Heart left ventricle (tissue), 16 donors: ENCODE measurements at regions not wholly inside any gene's neighbourhood (a gene's known extent, or its start where the extent isn't known, plus 50 kb on each side); places are given as distances from the start of the nearest gene placed in this dataset.

Source experiments
- ATAC-seq, 4 donors: fragments of 200-7000 bp; cut with Tn5 transposase; one replicate each; pipeline ENCODE4 v1.9.1; 2020 to 2022; ENCODE audit warnings: moderate library complexity in 4 of 4, mild to moderate bottlenecking in 3 of 4, moderate number of reproducible peaks in 1 of 4
- DNase-seq, 5 donors: peaks; one replicate each; pipeline ENCODE4 v3.0.0-alpha.2; 2020
- H3K27ac ChIP-seq, 12 donors: fragments of 200-600 bp; sonication (generic) in 4 of 12; one replicate each; pipeline versions ENCODE4 v1.5.0 to v1.8.0; 2016 to 2022; ENCODE audit warnings: mild to moderate bottlenecking in 2 of 12
- H3K27me3 ChIP-seq, 9 donors: fragments of 200-600 bp; sonication (generic) in 2 of 9; one replicate each; pipeline versions ENCODE4 v1.5.1 to v1.8.0; 2016 to 2022; ENCODE audit warnings: mild to moderate bottlenecking in 3 of 9
- H3K36me3 ChIP-seq, 9 donors: fragments of 200-600 bp; sonication (generic) in 2 of 9; one replicate each; pipeline versions ENCODE4 v1.5.0 to v1.8.0; 2018 to 2022; ENCODE audit warnings: mild to moderate bottlenecking in 2 of 9
- H3K4me1 ChIP-seq, 12 donors: fragments of 200-600 bp; sonication (generic) in 4 of 12; one replicate each; pipeline versions ENCODE4 v1.5.0 to v1.8.0; 2016 to 2022; ENCODE audit warnings: mild to moderate bottlenecking in 3 of 12
- H3K4me3 ChIP-seq, 12 donors: fragments of 200-600 bp; sonication (generic) in 4 of 12; one replicate each; pipeline versions ENCODE4 v1.5.0 to v1.8.0; 2017 to 2022; ENCODE audit warnings: mild to moderate bottlenecking in 9 of 12, moderate library complexity in 4 of 12
- H3K9me3 ChIP-seq, 12 donors: fragments of 200-600 bp; sonication (generic) in 4 of 12; one replicate each; pipeline versions ENCODE4 v1.5.0 to v1.8.0; 2016 to 2022; ENCODE audit warnings: mild to moderate bottlenecking in 1 of 12
- CTCF ChIP-seq, 12 donors: fragments of 200-600 bp; sonication (generic) in 4 of 12; IDR thresholded peaks; one replicate each; pipeline versions ENCODE4 v1.5.0 to v1.8.0; 2018 to 2022; ENCODE audit warnings: antibody characterized with exemption in 12 of 12, mild to moderate bottlenecking in 5 of 12
- POLR2A ChIP-seq, 2 donors: fragments of 450-650 bp; IDR thresholded peaks; one replicate each; pipeline ENCODE4 v1.6.1; 2017; ENCODE audit warnings: antibody characterized with exemption in 2 of 2, mild to moderate bottlenecking in 2 of 2, moderate library complexity in 2 of 2
- WGBS, 4 donors: extraction: QIAGEN DNeasy Blood & Tissue Kit in 2 of 4; methylation state at CpG; one replicate each; pipeline versions ENCODE4 v1.1.5 to v1.1.7; 2013 to 2018; 5-methylcytosine and 5-hydroxymethylcytosine counted together
- intact Hi-C, 10 donors: fragments of 100-400 bp; cut with DNase I; formaldehyde crosslinking; loops; one replicate each; pipeline versions ENCODE4 v1.11.1 to v1.14.2; 2022
- donor health status: ischemic (EF 13 %, LVEDD 7.1; RV severe dilation, severe dysfunction).
- donor health status: healthy with polysubstance abuse.
- donor health status: DM: no; HTN: yes; CAD: no.
- donor health status: DM: no; HTN: no; CAD: no.
- donor health status: ischemic (EF 25% LVEDD 6.9; RV normal size, moderate dysfunction).
- donor health status: ischemic (EF 25% LVEDD 5.7; RV mildly dilated, moderate dysfunction).
- donor health status: healthy.
- donor health status: DM: yes; HTN: yes; CAD: no.
- donor health status: ischemic (EF 35%, LVEDD 5.7; RV mildly dilated, moderate dysfunction).
- donor health status: nonischemic (EF 11% LVEDD 7.7; RV severe dilation, severe dysfunction).
- donor health status: DM: yes; HTN: yes; CAD: no.
- donor health status: PGD.
- donor health status: ischemic (EF 29% LVEDD 5.4; RV normal size, mild dysfunction).
- donor health status: nonischemic (EF 23%, LVEDD 6.1; RV moderate dilation, normal function).

DNA sequence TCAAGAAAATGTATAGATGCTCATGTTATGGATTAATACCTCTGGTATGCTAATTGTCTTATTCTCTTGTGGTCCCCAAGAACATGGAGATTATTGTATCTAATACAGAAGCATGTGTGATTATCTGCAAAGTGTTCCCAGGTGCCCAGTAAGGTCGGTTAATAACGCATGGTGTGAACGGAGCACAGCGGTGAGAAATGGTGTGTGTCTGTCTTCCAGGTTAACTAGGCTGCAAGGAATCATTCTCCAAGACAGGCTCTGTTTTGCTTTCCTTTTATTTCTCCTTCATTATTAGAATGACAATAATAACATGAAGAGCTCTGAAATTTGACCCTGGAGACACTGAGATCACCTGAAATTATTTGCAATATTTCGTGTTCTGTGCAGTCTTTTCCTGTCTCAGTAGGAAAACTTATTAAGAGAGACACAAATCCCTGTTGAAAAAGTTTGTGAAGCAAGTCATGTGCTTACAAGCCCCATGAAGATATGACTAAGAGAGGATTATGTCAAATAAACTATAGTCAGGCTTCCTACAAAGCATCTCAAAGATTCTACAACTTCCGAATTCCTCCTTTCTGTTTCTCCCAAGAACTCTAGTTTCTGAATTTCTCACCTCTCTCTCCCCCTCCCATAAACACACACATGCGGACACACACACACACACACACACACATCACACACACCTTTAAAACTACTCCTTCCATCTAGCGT lies 230.9 kb downstream of the HS3ST1 start:
- ATAC-seq (no peak), DNase-seq (no peak)
- TF ChIP-seq CTCF (IDR thresholded peaks at IDR 0.05) (no peak), POLR2A (IDR thresholded peaks at IDR 0.05) (no peak)
- Histone ChIP-seq H3K27ac (no peak overlapping the region), H3K27me3 (no peaks in the 10 kb centered on the region), H3K9me3 (peaks cover 0 to 5% (median 0%) of the 10 kb centered on the region in 12 donors), H3K4me1 (no peaks in the 10 kb centered on the region), H3K36me3 (no peaks in the 10 kb centered on the region), H3K4me3 (no peak overlapping the region)
- intact Hi-C loops = no loop called here
- WGBS, 4 donors = 85 to 92% (median 90%) methylated on average over 8 of the region's 8 CpGs

DNA sequence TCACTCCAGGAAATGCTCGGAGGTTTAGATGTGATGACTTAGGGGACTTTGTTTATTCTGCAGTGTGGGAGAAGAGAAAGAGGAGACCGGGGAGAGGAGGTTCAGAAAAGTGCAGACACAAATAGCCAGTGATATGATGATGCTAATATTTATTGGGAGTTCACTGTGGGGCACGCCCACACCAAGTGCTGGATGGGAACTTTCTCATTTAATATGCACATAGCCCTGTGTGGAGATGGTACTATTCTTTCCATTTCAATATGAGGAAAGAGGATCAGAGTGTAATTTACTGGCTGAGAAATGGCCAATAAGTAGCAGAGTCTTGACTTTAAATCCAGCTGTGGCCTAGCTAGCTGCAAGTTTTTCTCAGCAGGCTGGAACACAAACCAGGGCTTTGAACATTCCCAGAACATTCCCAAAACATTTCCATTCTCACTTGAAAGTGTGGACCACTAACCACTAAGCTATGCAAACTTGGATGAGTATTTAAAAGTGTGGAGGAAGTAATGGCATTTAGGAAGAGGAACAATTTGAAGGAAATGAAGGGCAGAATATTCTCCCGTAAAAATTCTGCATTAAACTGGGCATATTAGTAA lies 231.7 kb downstream of the HS3ST1 start:
- WGBS, 4 donors = 44 to 63% (median 56%) methylated on average over 4 of the region's 4 CpGs

GRCh38 chr4:11194431-11194830 lies 234.3 kb downstream of the HS3ST1 start:
- H3K9me3 ChIP-seq = peaks cover 0 to 5% (median 0%) of the 10 kb centered on the region in 12 donors
- DNase-seq (no peak), ATAC-seq (no peak)
- no peaks in the 10 kb centered on the region for H3K36me3 ChIP-seq
- peaks cover 0 to 8% (median 0%) of the 10 kb centered on the region in 12 donors for H3K4me1 ChIP-seq
- no peak for TF ChIP-seq CTCF (IDR thresholded peaks at IDR 0.05)
- no peak for TF ChIP-seq POLR2A (IDR thresholded peaks at IDR 0.05)
- 68 to 77% (median 73%) methylated on average over 3 of the region's 3 CpGs for WGBS, 4 donors
- H3K27me3 ChIP-seq = no peaks in the 10 kb centered on the region
- no peak overlapping the region for H3K4me3 ChIP-seq
- H3K27ac ChIP-seq = no peak overlapping the region
- intact Hi-C loops = no loop called here

More for the DNA sequence above, 231.7 kb downstream of the HS3ST1 start:
- TF ChIP-seq CTCF (IDR thresholded peaks at IDR 0.05) (no peak), POLR2A (IDR thresholded peaks at IDR 0.05) (no peak)
- Histone ChIP-seq H3K27me3 (no peaks in the 10 kb centered on the region), H3K9me3 (peaks cover 0 to 5% (median 0%) of the 10 kb centered on the region in 12 donors), H3K4me1 (no peaks in the 10 kb centered on the region), H3K27ac (no peak overlapping the region), H3K36me3 (no peaks in the 10 kb centered on the region), H3K4me3 (no peak overlapping the region)
- intact Hi-C loops = no loop called here
- no peak for ATAC-seq
- DNase-seq = no peak

DNA sequence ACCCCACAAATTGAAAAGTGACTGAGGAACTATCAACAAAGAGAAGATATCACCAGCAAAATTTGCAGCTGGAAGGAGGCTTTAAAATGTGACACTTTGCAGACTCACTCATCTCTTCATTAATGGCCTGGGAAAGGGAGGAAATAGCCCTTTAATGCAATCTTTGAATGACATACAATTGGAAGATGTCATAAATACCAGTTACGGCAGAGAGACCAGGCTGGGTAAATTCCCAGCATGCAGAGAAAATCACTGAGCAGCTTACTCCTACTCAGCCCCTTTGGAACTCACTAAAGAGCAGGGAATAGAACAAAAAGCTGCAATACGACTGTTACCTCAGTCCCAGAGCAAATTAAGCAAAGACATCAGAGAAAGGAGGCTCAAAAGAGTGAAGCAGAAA lies 238.9 kb downstream of the HS3ST1 start:
- H3K9me3 ChIP-seq = peaks cover 0 to 2% (median 0%) of the 10 kb centered on the region in 12 donors
- H3K27me3 ChIP-seq = no peaks in the 10 kb centered on the region
- DNase-seq = no peak
- H3K4me1 ChIP-seq = peaks cover 0 to 8% (median 0%) of the 10 kb centered on the region in 12 donors
- H3K27ac ChIP-seq = no peak overlapping the region
- TF ChIP-seq POLR2A (IDR thresholded peaks at IDR 0.05) (no peak), CTCF (IDR thresholded peaks at IDR 0.05) (no peak)
- no peaks in the 10 kb centered on the region for H3K36me3 ChIP-seq
- H3K4me3 ChIP-seq = no peak overlapping the region
- ATAC-seq = no peak
- intact Hi-C loops = no loop called here
- WGBS, 4 donors = 15 to 24% (median 19%) methylated on average over 2 of the region's 2 CpGs
